ENCODE measurements at regions not wholly inside any gene's neighbourhood (a gene's known extent, or its start where the extent isn't known, plus 50 kb on each side); places are given as distances from the start of the nearest gene placed in this dataset.

- TF ChIP-seq CTCF (conservative IDR thresholded peaks at IDR 0.05): no peak
- TF ChIP-seq EZH2 (IDR thresholded peaks at IDR 0.05; ENCODE audit: low read depth): no peak
These were observed 233.1 kb downstream of the SHQ1 start for GRCh38 chr3:72615182-72615581.
